Stimulated activated CD8-positive, alpha-beta memory T cell treated with anti-CD3 and anti-CD28 coated beads, Interleukin-12 subunit alpha, Interleukin-12 subunit beta, amount 100 ng/mL, for 4 hours (primary cell): ENCODE measurements at regions not wholly inside any gene's neighbourhood (a gene's known extent, or its start where the extent isn't known, plus 50 kb on each side); places are given as distances from the start of the nearest gene placed in this dataset.

Source experiments
- DNase-seq: peaks from one replicate; pipeline ENCODE4 v3.0.0-alpha.2; 2020; ENCODE audit warnings: low read depth

- no peak for DNase-seq
Measured at GRCh38 chr17:14946481-14946880, 318.6 kb downstream of the PMP22 start.

DNA sequence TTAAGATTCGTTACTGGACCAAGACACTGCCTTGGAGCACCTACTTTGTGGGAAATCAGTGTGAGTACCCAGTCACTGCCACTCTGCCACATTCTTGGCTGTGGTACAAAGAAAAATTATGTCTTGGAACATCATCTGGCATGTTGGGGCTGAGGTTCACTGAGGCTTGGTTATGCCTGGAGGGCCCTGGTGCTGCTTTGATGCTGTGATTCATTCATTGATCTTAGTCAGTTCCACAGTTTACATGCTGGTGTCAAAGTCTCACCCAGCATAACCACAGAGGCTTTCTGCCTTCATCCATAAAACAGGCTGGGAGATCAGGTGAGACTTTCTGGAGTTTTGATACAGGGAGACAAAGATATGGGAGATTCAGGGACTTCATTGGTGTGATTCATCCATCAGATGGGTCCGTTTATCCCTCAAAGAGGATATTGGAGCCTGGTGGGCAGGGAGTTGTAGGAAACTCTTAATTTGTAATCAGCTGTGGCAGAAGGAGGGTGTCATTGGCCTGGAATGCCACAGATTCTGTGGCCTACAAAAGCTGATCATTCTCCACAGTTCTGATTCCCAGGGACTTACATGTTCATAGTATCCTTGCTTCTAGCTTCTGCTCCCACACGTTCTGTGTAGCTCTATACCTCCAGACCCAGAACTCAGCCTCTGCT lies 322.5 kb downstream of the PMP22 start:
- no peak for DNase-seq

DNA sequence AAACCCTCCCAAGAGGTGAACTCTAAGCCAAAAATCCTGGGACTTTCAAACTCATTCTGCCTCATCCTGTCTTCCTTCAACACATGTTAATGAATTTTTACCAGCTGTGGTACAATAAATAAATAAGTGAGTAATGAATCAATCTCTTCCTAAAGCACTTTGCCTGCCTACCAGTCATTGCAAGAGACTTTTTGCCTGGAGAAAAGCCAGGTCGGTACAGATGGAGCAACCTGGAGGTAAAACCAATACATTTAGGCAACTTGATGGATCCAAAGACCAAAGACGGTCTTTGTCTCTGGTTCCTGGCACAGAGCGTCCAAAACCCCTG lies 324.2 kb downstream of the PMP22 start:
- no peak for DNase-seq

- no peak for DNase-seq
Measured at GRCh38 chr17:14940108-14940937, 324.8 kb downstream of the PMP22 start.

- DNase-seq, result no peak
Measured at GRCh38 chr17:14935845-14936485, 329.2 kb downstream of the PMP22 start.

DNA sequence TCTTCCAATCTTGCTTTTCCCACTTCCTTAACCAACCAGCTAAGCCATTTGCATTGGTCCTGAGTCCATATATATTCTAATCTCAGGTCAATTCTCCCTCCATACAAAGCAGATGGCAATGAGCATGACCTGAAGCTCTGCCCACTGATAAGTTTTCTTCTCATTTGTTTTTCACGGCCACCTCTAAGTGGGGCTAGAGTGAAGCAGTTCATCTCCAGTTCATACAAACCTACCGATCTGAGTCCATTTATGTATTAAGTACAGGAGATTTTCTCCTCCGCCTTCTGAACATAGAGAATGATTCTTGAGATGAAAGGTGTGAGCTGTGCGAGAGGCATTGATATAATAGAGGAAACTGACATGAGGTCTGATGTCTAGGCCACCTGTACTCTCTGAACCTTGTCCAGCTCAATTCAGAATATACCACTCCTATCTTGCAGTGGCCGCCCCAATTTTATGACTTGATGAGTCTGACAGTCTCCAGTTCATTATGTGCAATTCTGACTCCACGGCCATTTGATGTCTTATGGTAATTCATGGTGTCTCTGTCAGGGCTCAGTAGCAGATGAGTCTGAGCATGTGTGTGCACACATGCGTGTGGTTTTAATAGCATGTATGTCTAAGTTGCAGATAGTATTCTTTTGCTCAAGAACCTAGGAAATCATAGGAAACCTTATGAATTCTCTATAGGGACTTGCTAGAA lies 329.8 kb downstream of the PMP22 start:
- DNase-seq, result no peak

GRCh38 chr17:14933676-14934075 lies 331.4 kb downstream of the PMP22 start:
- DNase-seq, result no peak

- DNase-seq, result peak; percentile 4
Measured at GRCh38 chr17:14926526-14927122, 338.5 kb downstream of the PMP22 start.

DNA sequence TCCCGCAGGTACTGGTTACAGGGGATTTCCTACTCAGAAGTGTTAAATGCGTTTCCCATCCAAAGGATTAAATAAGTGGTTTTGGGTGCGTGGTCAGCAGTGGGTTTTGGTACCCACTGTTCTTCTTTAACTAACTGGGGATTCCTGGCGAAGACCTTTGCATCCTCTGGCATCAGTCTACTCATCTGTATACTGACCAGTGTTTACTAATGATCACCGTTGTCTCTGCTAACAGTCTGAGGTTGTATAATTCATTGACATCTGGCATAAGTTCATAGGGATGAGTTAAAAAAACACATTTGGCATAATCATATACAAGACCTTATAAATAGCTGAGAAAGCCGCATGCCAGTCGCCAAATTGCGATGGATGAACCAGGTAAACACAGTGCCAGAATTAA lies 339.1 kb downstream of the PMP22 start:
- no peak for DNase-seq

DNA sequence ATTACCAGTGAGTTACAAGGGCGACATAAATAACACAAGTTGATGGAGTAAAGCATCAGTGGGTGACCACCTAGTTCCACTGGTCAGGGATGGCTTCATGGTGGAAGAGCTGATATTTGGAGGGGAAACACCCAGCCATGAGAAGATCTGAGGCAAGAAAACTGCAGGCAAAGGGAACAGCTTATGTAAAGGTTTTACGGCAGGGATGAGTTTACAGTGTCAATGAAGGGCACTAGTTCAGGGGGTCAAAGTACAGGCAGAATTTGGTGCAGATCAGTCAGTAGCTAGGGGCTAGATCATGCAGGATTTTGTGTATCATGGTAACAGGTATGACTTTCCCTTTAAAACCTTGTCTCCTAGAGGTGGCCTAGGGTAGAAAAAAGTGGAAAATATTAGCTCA lies 339.6 kb downstream of the PMP22 start:
- no peak for DNase-seq

GRCh38 chr17:14923981-14924380 lies 341.1 kb downstream of the PMP22 start:
- DNase-seq, result no peak

DNA sequence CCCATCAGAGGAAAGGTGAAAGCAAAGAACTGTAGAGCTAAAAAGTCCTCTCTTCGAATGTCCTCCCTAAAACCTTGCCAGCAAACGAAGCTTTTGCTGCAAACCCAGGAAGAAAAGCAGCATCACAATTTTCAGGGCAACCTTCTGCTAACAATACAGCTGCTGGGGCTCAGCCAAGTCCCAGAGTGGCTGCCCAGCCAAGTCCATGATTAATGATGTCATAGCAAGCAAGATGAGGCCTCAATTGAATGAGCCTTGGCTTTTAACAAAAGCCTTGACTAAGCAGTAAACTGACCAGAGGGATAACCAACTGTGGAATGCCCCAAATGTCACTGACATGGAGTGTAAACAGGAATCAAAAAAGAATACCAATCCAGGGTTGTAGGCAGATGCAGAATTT lies 342.7 kb downstream of the PMP22 start:
- no peak for DNase-seq

DNA sequence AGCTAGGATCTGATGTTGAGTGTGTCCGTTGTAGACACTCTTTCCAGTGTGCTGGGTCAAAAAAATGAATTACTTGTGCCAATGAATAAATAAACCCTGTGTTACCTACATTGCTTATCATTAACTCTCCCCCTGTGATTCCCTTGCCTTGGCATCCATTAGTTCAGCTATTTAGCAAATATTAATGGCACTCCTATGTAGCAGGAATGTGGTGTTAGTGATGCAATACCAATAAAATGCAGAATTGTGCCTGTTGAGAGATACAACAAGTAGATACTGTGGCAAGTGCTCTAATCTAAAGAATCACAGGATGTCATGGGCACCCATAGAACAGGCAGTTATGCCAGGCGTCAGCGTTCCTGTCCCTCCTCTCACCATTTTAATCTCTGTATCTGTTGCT lies 343.2 kb downstream of the PMP22 start:
- no peak for DNase-seq

- DNase-seq, result no peak
Measured at GRCh38 chr17:14919631-14920213, 345.4 kb downstream of the PMP22 start.

GRCh38 chr17:14919094-14919493 lies 346.0 kb downstream of the PMP22 start:
- DNase-seq, result no peak

DNA sequence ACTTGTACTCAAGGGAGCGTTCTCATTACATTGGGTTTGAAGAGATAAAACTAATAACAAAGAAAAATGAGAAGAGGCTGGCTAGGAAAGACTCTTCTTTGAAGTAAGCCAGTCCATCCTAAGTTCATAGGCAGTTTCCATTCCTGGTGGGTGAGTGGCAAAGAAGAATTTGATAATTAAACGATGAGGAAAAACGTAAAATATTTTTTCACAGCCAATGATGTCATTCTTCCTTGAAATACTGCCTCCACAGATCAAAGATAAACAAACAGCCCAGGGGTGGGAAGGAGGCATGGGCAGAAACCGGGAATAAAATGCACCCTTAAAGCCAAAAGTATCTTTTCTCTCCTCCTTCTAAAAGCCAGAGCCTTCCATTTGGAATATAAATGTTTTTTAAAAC lies 346.6 kb downstream of the PMP22 start:
- DNase-seq, result no peak

- DNase-seq, result no peak
Measured at GRCh38 chr17:14910916-14911315, 354.2 kb downstream of the PMP22 start.

- no peak for DNase-seq
Measured at GRCh38 chr17:14904386-14904785, 360.7 kb downstream of the PMP22 start.

- DNase-seq, result no peak
Measured at GRCh38 chr17:14903854-14904253, 361.3 kb downstream of the PMP22 start.

DNA sequence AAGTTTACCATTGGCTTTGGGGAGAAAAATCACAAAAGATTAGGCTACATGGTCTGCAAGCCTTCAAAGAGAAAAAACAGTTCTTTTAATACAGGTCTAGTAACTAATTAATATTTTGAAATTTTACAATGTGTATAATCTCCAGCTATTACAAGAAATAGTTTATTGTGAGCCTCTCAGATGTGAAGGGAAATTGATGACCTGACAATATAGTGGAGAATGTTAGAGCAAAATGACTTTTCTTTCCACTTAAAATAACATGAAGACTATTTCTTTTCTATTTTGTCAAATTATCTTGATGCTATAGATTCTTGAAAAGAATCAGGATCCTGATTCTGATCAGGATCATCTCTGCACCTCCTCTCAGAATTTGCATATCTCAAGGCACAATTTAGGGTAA lies 362.3 kb downstream of the PMP22 start:
- no peak for DNase-seq

DNA sequence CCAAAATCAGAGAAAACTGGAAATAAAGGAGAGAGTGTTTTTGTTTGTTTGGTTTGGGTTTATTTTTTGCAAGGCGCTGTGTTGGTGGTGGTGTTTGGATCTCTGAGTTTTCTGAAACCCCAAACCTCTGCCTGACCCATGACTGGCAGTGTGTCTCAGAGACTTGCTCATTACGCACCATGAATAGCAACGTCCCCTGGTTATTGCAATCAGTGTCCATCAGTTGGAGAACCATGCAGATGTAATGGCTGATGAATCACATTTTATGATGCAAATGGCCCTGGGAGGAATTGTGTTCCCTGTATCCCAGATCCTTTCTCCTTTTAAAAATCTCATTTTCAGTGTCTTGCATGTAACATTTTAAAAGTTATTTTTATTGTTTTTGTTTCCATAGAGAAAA lies 362.8 kb downstream of the PMP22 start:
- no peak for DNase-seq

DNA sequence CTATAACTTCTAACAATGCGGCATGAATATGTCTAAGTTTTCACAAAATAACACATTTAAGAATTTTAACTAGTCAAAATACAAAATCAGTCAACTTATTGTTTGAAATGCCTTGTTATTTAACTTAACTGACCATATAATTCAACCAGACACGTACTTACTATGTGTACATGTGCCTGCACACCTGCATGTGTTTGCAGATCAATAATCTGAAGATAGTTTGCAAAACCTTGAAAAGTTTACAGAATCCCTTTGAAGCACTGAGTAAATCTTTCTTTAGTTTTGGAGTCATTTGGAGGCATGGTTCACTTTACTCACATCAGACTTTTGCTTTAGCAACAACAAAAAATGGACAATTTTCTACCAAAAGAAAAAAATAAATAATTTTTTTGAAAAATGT lies 363.8 kb downstream of the PMP22 start:
- DNase-seq, result no peak
